ENCODE measurements at regions not wholly inside any gene's neighbourhood (a gene's known extent, or its start where the extent isn't known, plus 50 kb on each side); places are given as distances from the start of the nearest gene placed in this dataset.

GRCh38 chr3:70820397-70820796 is 508.0 kb upstream of the MDFIC2 start:
- no peaks in the 10 kb centered on the region for H3K36me3 ChIP-seq (ENCODE audit: control insufficient read depth, insufficient read depth, low read length)
- H3K27ac ChIP-seq (ENCODE audit: low read length), result no peak overlapping the region
- no peaks in the 10 kb centered on the region for H3K4me1 ChIP-seq (ENCODE audit: control insufficient read depth, insufficient read depth, low read length)
- no peaks in the 10 kb centered on the region for H3K9me3 ChIP-seq (ENCODE audit: control insufficient read depth, low read depth, low read length)
- no CpG with 5 or more reads among the region's 1 CpG for WGBS (ENCODE audit: insufficient coverage, low lambda C conversion rate)
- H3K4me3 ChIP-seq (ENCODE audit: low read length), result no peak overlapping the region
- no peak for DNase-seq
- H3K27me3 ChIP-seq (ENCODE audit: control insufficient read depth, insufficient read depth, low read length), result no peaks in the 10 kb centered on the region

DNA sequence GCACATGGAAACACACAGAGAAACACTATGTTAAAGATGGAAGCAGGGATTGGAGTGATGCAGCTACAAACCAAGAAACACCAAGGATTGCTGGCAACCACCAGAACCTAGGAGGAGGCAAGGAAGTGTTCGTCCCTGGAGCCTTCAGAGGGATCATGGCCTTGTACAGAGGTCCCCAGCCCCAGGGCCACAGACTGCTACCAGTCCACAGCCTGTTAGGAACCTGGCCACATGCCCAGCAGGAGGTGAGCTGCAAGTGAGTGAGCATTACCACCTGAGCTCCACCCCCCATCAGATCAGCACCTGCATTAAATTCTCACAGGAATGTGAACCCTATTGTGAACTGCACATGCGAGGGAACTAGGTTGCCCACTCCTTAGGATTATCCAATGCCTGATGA is 505.7 kb upstream of the MDFIC2 start:
- Histone ChIP-seq H3K27me3 (ENCODE audit: control insufficient read depth, insufficient read depth, low read length) (no peaks in the 10 kb centered on the region), H3K4me3 (ENCODE audit: low read length) (no peak overlapping the region), H3K27ac (ENCODE audit: low read length) (no peak overlapping the region), H3K9me3 (ENCODE audit: control insufficient read depth, low read depth, low read length) (no peaks in the 10 kb centered on the region), H3K4me1 (ENCODE audit: control insufficient read depth, insufficient read depth, low read length) (no peaks in the 10 kb centered on the region), H3K36me3 (ENCODE audit: control insufficient read depth, insufficient read depth, low read length) (no peaks in the 10 kb centered on the region)
- no CpG with 5 or more reads among the region's 2 CpGs for WGBS (ENCODE audit: insufficient coverage, low lambda C conversion rate)
- no peak for DNase-seq

GRCh38 chr3:70816346-70816745 is 503.9 kb upstream of the MDFIC2 start:
- no peaks in the 10 kb centered on the region for H3K27me3 ChIP-seq (ENCODE audit: control insufficient read depth, insufficient read depth, low read length)
- WGBS (ENCODE audit: insufficient coverage, low lambda C conversion rate), result 100% methylated on average over 1 of the region's 3 CpGs
- H3K9me3 ChIP-seq (ENCODE audit: control insufficient read depth, low read depth, low read length), result no peaks in the 10 kb centered on the region
- H3K4me1 ChIP-seq (ENCODE audit: control insufficient read depth, insufficient read depth, low read length), result no peaks in the 10 kb centered on the region
- H3K4me3 ChIP-seq (ENCODE audit: low read length), result no peak overlapping the region
- no peaks in the 10 kb centered on the region for H3K36me3 ChIP-seq (ENCODE audit: control insufficient read depth, insufficient read depth, low read length)
- no peak for DNase-seq
- H3K27ac ChIP-seq (ENCODE audit: low read length), result no peak overlapping the region

- DNase-seq, result no peak
- Histone ChIP-seq H3K9me3 (ENCODE audit: control insufficient read depth, low read depth, low read length) (no peaks in the 10 kb centered on the region), H3K27ac (ENCODE audit: low read length) (no peak overlapping the region), H3K36me3 (ENCODE audit: control insufficient read depth, insufficient read depth, low read length) (no peaks in the 10 kb centered on the region), H3K4me1 (ENCODE audit: control insufficient read depth, insufficient read depth, low read length) (no peaks in the 10 kb centered on the region), H3K27me3 (ENCODE audit: control insufficient read depth, insufficient read depth, low read length) (no peaks in the 10 kb centered on the region), H3K4me3 (ENCODE audit: low read length) (no peak overlapping the region)
- 60% methylated on average over 2 of the region's 4 CpGs for WGBS (ENCODE audit: insufficient coverage, low lambda C conversion rate)
Observed at GRCh38 chr3:70815817-70816216, 503.4 kb upstream of the MDFIC2 start.

- no peak for DNase-seq
- no peak overlapping the region for H3K4me3 ChIP-seq (ENCODE audit: low read length)
- H3K27ac ChIP-seq (ENCODE audit: low read length), result no peak overlapping the region
- H3K9me3 ChIP-seq (ENCODE audit: control insufficient read depth, low read depth, low read length), result no peaks in the 10 kb centered on the region
- no peaks in the 10 kb centered on the region for H3K36me3 ChIP-seq (ENCODE audit: control insufficient read depth, insufficient read depth, low read length)
- H3K4me1 ChIP-seq (ENCODE audit: control insufficient read depth, insufficient read depth, low read length), result no peaks in the 10 kb centered on the region
- no peaks in the 10 kb centered on the region for H3K27me3 ChIP-seq (ENCODE audit: control insufficient read depth, insufficient read depth, low read length)
- WGBS (ENCODE audit: insufficient coverage, low lambda C conversion rate), result 100% methylated on average over 2 of the region's 3 CpGs
Observed at GRCh38 chr3:70813311-70813710, 500.9 kb upstream of the MDFIC2 start.

- DNase-seq, result no peak
- no peaks in the 10 kb centered on the region for H3K9me3 ChIP-seq (ENCODE audit: control insufficient read depth, low read depth, low read length)
- H3K27ac ChIP-seq (ENCODE audit: low read length), result no peak overlapping the region
- WGBS (ENCODE audit: insufficient coverage, low lambda C conversion rate), result no CpG with 5 or more reads among the region's 2 CpGs
- H3K4me1 ChIP-seq (ENCODE audit: control insufficient read depth, insufficient read depth, low read length), result no peaks in the 10 kb centered on the region
- no peak overlapping the region for H3K4me3 ChIP-seq (ENCODE audit: low read length)
- H3K27me3 ChIP-seq (ENCODE audit: control insufficient read depth, insufficient read depth, low read length), result no peaks in the 10 kb centered on the region
- no peaks in the 10 kb centered on the region for H3K36me3 ChIP-seq (ENCODE audit: control insufficient read depth, insufficient read depth, low read length)
Observed at GRCh38 chr3:70811880-70812279, 499.4 kb upstream of the MDFIC2 start.

GRCh38 chr3:70808881-70809280 is 496.4 kb upstream of the MDFIC2 start:
- Histone ChIP-seq H3K9me3 (ENCODE audit: control insufficient read depth, low read depth, low read length) (no peaks in the 10 kb centered on the region), H3K27ac (ENCODE audit: low read length) (no peak overlapping the region), H3K4me1 (ENCODE audit: control insufficient read depth, insufficient read depth, low read length) (no peaks in the 10 kb centered on the region), H3K36me3 (ENCODE audit: control insufficient read depth, insufficient read depth, low read length) (no peaks in the 10 kb centered on the region), H3K27me3 (ENCODE audit: control insufficient read depth, insufficient read depth, low read length) (no peaks in the 10 kb centered on the region), H3K4me3 (ENCODE audit: low read length) (no peak overlapping the region)
- WGBS (ENCODE audit: insufficient coverage, low lambda C conversion rate), result no CpG with 5 or more reads among the region's 1 CpG
- no peak for DNase-seq

DNA sequence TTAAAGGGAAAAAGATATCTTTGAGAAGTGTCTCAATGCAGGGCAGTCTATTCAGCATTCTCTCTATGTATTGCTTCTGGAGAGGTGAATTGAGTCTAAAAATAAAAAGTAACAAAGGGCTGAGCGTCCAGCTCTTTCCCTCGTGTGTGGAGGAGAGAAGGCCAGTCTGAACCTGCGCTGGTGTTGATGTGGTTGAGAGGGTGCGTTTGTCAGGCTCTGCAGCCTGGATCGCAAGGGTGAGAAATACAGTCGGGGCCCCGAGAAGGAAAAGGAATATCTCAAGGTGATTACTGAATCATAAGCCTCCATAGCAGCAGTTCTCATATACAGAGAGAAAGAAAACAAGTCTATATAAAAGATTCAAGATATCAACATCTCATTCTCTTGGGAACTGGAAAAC is 494.1 kb upstream of the MDFIC2 start:
- no peaks in the 10 kb centered on the region for H3K27me3 ChIP-seq (ENCODE audit: control insufficient read depth, insufficient read depth, low read length)
- no peak overlapping the region for H3K27ac ChIP-seq (ENCODE audit: low read length)
- H3K4me3 ChIP-seq (ENCODE audit: low read length), result no peak overlapping the region
- no peaks in the 10 kb centered on the region for H3K9me3 ChIP-seq (ENCODE audit: control insufficient read depth, low read depth, low read length)
- WGBS (ENCODE audit: insufficient coverage, low lambda C conversion rate), result no CpG with 5 or more reads among the region's 7 CpGs
- H3K4me1 ChIP-seq (ENCODE audit: control insufficient read depth, insufficient read depth, low read length), result no peaks in the 10 kb centered on the region
- no peak for DNase-seq
- H3K36me3 ChIP-seq (ENCODE audit: control insufficient read depth, insufficient read depth, low read length), result no peaks in the 10 kb centered on the region

- no peak overlapping the region for H3K4me3 ChIP-seq (ENCODE audit: low read length)
- 80% methylated on average over 1 of the region's 6 CpGs for WGBS (ENCODE audit: insufficient coverage, low lambda C conversion rate)
- no peak overlapping the region for H3K27ac ChIP-seq (ENCODE audit: low read length)
- no peaks in the 10 kb centered on the region for H3K9me3 ChIP-seq (ENCODE audit: control insufficient read depth, low read depth, low read length)
- H3K27me3 ChIP-seq (ENCODE audit: control insufficient read depth, insufficient read depth, low read length), result no peaks in the 10 kb centered on the region
- H3K36me3 ChIP-seq (ENCODE audit: control insufficient read depth, insufficient read depth, low read length), result no peaks in the 10 kb centered on the region
- no peak for DNase-seq
- H3K4me1 ChIP-seq (ENCODE audit: control insufficient read depth, insufficient read depth, low read length), result no peaks in the 10 kb centered on the region
Observed at GRCh38 chr3:70806021-70806420, 493.6 kb upstream of the MDFIC2 start.

DNA sequence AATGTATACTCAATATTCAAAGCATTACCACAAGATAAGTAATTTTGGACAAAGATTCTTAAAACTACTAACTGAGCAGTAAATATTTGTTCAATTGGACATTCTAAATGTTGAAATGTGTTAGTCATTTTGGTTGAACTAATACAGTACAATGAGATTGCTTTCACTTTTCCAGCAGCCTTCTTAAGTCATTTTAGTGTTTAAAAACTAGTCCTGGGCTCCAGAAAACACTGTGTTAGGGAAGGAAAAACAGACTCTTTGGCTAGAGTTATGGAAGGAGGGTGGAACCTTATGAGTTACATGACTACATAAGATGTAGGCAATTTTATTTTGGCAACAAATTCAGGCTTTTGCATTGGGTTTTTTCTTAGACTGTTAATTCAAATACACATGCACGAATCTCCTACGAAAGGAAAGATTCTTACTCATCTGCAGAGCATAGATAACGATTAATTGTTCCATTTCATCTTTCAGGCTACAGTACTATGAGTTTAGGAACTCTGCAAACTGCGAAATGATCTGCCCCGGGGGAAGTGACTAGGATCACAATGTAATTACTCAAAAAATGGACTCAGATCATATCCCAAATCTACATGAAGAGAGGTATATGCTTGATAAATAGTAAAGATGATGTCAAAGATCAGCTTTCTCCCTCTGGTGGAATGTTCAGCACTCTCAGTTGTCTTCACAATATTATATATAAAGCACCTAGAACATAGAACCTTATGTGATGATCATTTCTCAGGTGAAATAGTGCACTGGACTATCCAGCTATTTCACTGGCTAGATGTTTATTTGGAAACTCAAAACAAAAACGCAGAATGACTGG is 492.8 kb upstream of the MDFIC2 start:
- no peak overlapping the region for H3K4me3 ChIP-seq (ENCODE audit: low read length)
- no peaks in the 10 kb centered on the region for H3K4me1 ChIP-seq (ENCODE audit: control insufficient read depth, insufficient read depth, low read length)
- no CpG with 5 or more reads among the region's 6 CpGs for WGBS (ENCODE audit: insufficient coverage, low lambda C conversion rate)
- no peaks in the 10 kb centered on the region for H3K27me3 ChIP-seq (ENCODE audit: control insufficient read depth, insufficient read depth, low read length)
- DNase-seq, result no peak
- no peaks in the 10 kb centered on the region for H3K36me3 ChIP-seq (ENCODE audit: control insufficient read depth, insufficient read depth, low read length)
- H3K27ac ChIP-seq (ENCODE audit: low read length), result no peak overlapping the region
- no peaks in the 10 kb centered on the region for H3K9me3 ChIP-seq (ENCODE audit: control insufficient read depth, low read depth, low read length)

DNA sequence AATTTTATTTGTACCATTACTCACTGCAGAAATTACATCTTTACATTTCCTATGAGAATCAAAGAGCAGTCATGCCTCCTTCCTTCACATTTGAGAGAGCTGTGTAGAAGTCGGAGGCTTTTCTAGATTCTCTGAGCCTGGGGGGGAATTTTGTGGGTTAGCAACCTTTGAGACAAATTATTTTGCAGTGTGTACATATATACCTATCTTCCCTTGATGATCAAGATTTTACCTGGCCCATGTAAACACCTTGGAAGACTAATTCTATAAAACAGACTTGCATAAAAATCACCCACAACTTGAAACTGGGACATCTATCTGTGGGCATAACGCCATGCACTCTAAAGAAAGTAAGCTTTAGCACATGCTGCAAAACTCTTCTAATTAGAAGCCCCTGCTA is 491.5 kb upstream of the MDFIC2 start:
- Histone ChIP-seq H3K36me3 (ENCODE audit: control insufficient read depth, insufficient read depth, low read length) (no peaks in the 10 kb centered on the region), H3K4me3 (ENCODE audit: low read length) (no peak overlapping the region), H3K9me3 (ENCODE audit: control insufficient read depth, low read depth, low read length) (no peaks in the 10 kb centered on the region), H3K27ac (ENCODE audit: low read length) (no peak overlapping the region), H3K27me3 (ENCODE audit: control insufficient read depth, insufficient read depth, low read length) (no peaks in the 10 kb centered on the region), H3K4me1 (ENCODE audit: control insufficient read depth, insufficient read depth, low read length) (no peaks in the 10 kb centered on the region)
- no peak for DNase-seq
- no CpG with 5 or more reads among the region's 2 CpGs for WGBS (ENCODE audit: insufficient coverage, low lambda C conversion rate)
